ENCODE measurements at regions not wholly inside any gene's neighbourhood (a gene's known extent, or its start where the extent isn't known, plus 50 kb on each side); places are given as distances from the start of the nearest gene placed in this dataset.

DNA sequence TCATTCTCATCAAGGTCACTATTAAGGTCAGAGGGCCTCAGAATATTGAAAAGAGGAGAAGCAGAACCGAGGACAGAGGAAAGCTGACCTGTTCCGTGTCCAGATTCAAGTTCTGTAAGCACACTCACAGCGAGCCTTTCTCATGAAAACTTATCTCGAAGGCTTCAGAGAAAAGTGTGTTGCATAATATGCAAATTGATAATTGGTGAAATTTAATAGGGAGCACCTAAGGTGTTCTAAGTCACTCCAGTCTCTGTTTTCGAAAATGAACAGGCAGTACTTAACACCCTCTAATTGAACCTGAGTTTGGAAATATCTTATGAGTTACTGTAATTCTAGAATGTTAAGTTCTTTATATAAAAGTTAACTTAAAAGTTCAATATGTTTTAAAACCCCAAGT lies 181.2 kb upstream of the PDE10A start:
- H3K36me3 ChIP-seq (ENCODE audit: control insufficient read depth, insufficient read depth, low read length): no peaks in the 10 kb centered on the region
- no peak overlapping the region for H3K4ac ChIP-seq (ENCODE audit: low read depth, low read length)
- POLR2A ChIA-PET (ENCODE audit: unreplicated experiment): no interaction called here
- H2BK120ac ChIP-seq (ENCODE audit: low read depth, low read length): no peak overlapping the region
- H3K27me3 ChIP-seq (ENCODE audit: control insufficient read depth, insufficient read depth, low read length): no peaks in the 10 kb centered on the region
- no peak overlapping the region for H2BK5ac ChIP-seq (ENCODE audit: low read depth, low read length, poor library complexity, severe bottlenecking)
- 0 out of 2 replicates have a peak, but pooled peaks cover 2% of the 10 kb centered on the region for H3K9me1 ChIP-seq (ENCODE audit: insufficient read depth, low read length)
- H4K91ac ChIP-seq (ENCODE audit: insufficient read depth, low read depth, low read length): no peak overlapping the region
- no peaks in the 10 kb centered on the region for H3K79me1 ChIP-seq (ENCODE audit: low read depth in 1 of 2, low read length in 2 of 2)
- H3K9ac ChIP-seq (ENCODE audit: low read depth, low read length): no peak overlapping the region
- peaks cover 4% of the 10 kb centered on the region for H3K4me1 ChIP-seq (ENCODE audit: control insufficient read depth, insufficient read depth, low read length)
- no peak overlapping the region for H3K4me3 ChIP-seq (ENCODE audit: insufficient read depth, low read depth, low read length)
- H4K20me1 ChIP-seq (ENCODE audit: insufficient read depth, low read length): no peaks in the 10 kb centered on the region; the same call in 1 of the 2 replicates
- BruUV-seq (replicated peaks): no TSS peak
- no peak overlapping the region for H2AK5ac ChIP-seq (ENCODE audit: low read depth, low read length)
- H4K8ac ChIP-seq (ENCODE audit: low read depth in 2 of 2, low read length in 2 of 2): no peak overlapping the region
- in situ Hi-C loops (cut with MboI; ENCODE audit: low sequenced_read_pairs): no loop called here
- ATAC-seq (ENCODE audit: low read depth) (no peak), DNase-seq (no peak)
- H2BK15ac ChIP-seq (ENCODE audit: low read depth, low read length): no peak overlapping the region
- H3K4me2 ChIP-seq (ENCODE audit: low read depth, low read length): no peak overlapping the region
- no peaks in the 10 kb centered on the region for H3K9me3 ChIP-seq (ENCODE audit: control insufficient read depth, insufficient read depth, low read length)
- no peak overlapping the region for H2AK9ac ChIP-seq (replicated peaks; ENCODE audit: low read depth, low read length, poor library complexity)
- H3K23ac ChIP-seq (ENCODE audit: low read depth, low read length): no peak overlapping the region
- H3K18ac ChIP-seq (ENCODE audit: low read depth, low read length): no peak overlapping the region
- dilution Hi-C loops (cut with HindIII; ENCODE audit: low sequenced_read_pairs, unreplicated experiment): no loop called here
- H4K5ac ChIP-seq (ENCODE audit: low read depth, low read length): no peak overlapping the region
- no peak overlapping the region for H3K56ac ChIP-seq (ENCODE audit: extremely low read depth, insufficient read depth, low read length)
- H2AFZ ChIP-seq (replicated peaks; ENCODE audit: low read length, poor library complexity): no peak overlapping the region
- no CpG with 5 or more reads among the region's 5 CpGs for WGBS, 2 experiments (ENCODE audit: extremely low coverage in 2 of 2, insufficient read length in 1 of 2)
- intact Hi-C loops (cut with micrococcal nuclease): no loop called here
- H2BK20ac ChIP-seq (ENCODE audit: low read depth, low read length): no peak overlapping the region
- TF ChIP-seq, protein P1, sequence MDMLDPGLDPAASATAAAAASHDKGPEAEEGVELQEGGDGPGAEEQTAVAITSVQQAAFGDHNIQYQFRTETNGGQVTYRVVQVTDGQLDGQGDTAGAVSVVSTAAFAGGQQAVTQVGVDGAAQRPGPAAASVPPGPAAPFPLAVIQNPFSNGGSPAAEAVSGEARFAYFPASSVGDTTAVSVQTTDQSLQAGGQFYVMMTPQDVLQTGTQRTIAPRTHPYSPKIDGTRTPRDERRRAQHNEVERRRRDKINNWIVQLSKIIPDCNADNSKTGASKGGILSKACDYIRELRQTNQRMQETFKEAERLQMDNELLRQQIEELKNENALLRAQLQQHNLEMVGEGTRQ (IDR thresholded peaks at IDR 0.05; ENCODE audit: low read depth, low read length): no peak
- TF ChIP-seq, protein P2, sequence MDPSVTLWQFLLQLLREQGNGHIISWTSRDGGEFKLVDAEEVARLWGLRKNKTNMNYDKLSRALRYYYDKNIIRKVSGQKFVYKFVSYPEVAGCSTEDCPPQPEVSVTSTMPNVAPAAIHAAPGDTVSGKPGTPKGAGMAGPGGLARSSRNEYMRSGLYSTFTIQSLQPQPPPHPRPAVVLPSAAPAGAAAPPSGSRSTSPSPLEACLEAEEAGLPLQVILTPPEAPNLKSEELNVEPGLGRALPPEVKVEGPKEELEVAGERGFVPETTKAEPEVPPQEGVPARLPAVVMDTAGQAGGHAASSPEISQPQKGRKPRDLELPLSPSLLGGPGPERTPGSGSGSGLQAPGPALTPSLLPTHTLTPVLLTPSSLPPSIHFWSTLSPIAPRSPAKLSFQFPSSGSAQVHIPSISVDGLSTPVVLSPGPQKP (IDR thresholded peaks at IDR 0.05; ENCODE audit: borderline replicate concordance, low read depth, low read length): no peak
- TF ChIP-seq NFE2L2 (IDR thresholded peaks at IDR 0.05; ENCODE audit: low read depth, low read length) (no peak), POLR2A (IDR thresholded peaks at IDR 0.05; ENCODE audit: low read depth, low read length) (no peak), RFX5 (IDR thresholded peaks at IDR 0.05; ENCODE audit: low read depth, low read length) (no peak), MAFK (IDR thresholded peaks at IDR 0.05; ENCODE audit: low read depth, low read length) (no peak), BHLHE40 (IDR thresholded peaks at IDR 0.05; ENCODE audit: low read depth, low read length) (no peak), CHD1 (IDR thresholded peaks at IDR 0.05; ENCODE audit: low read depth, low read length) (no peak)
- CTCF ChIA-PET: no interaction called here
- no peak overlapping the region for H3K27ac ChIP-seq (ENCODE audit: insufficient read depth, low read length)
- H3K14ac ChIP-seq (replicated peaks; ENCODE audit: low read depth, low read length): no peak overlapping the region
